A549 (cell line): ENCODE measurements at regions not wholly inside any gene's neighbourhood (a gene's known extent, or its start where the extent isn't known, plus 50 kb on each side); places are given as distances from the start of the nearest gene placed in this dataset.

Source experiments
- ATAC-seq, 2 experiments: fragments of 200-7000 bp in 1 of 2; fragments of >200 bp in 1 of 2; cut with Nextera tagmentation in 1 of 2; cut with Tn5 transposase in 1 of 2; 3 replicates each; pipeline versions ENCODE4 v1.8.0 to v1.9.1; 2018 to 2020; ENCODE audit warnings: mild to moderate bottlenecking in 1 of 2, moderate library complexity in 1 of 2
- CTCF ChIA-PET: fragments of 300-600 bp; sonication (Branson Sonifier 250); formaldehyde crosslinking; extraction: SDS; loops from one replicate; lab custom pipeline; 2021; ENCODE audit warnings: antibody characterized with exemption, inconsistent platforms; lab: Yijun Ruan, JAX
- POLR2A ChIA-PET: fragments of 350-600 bp; formaldehyde crosslinking; extraction: SDS; loops from one replicate; lab custom pipeline; 2021; ENCODE audit warnings: antibody characterized with exemption, inconsistent platforms; lab: Yijun Ruan, JAX
- DNase-seq, 2 experiments: peaks; one replicate each; pipeline versions ENCODE4 v3.0.0 to v3.0.0-alpha.2; 2011 to 2016; ENCODE audit warnings: low read depth in 1 of 2, low spot score in 1 of 2
- FAIRE-seq: peaks from 2 replicates; lab custom pipeline; 2011; peaks lifted over from hg19 to GRCh38; lab: Jason Lieb, UNC
- H3K27ac ChIP-seq, 2 experiments: fragments of >200 bp; sonication (Bioruptor Twin); formaldehyde crosslinking; 3 replicates each; pipeline ENCODE4 v1.5.1; 2016 to 2017
- H3K4me1 ChIP-seq: fragments of >200 bp; sonication (Bioruptor Twin); formaldehyde crosslinking; 3 replicates; pipeline ENCODE4 v1.6.1; 2016
- H3K4me2 ChIP-seq: fragments of >200 bp; sonication (Bioruptor Twin); formaldehyde crosslinking; 3 replicates; pipeline ENCODE4 v1.6.1; 2016
- H3K4me3 ChIP-seq: fragments of >200 bp; sonication (Bioruptor Twin); formaldehyde crosslinking; 3 replicates; pipeline ENCODE4 v1.5.1; 2016
- H3K9me3 ChIP-seq: fragments of >200 bp; sonication (Bioruptor Twin); formaldehyde crosslinking; 3 replicates; pipeline ENCODE4 v1.6.1; 2016
- CHD2 ChIP-seq: fragments of 150-350 bp; IDR thresholded peaks from 2 replicates; pipeline ENCODE4 v1.6.1; 2014; ENCODE audit warnings: low read length; ENCODE audit not compliant: partially characterized antibody
- CHD4 ChIP-seq: fragments of 200-600 bp; sonication (generic); IDR thresholded peaks from 2 replicates; pipeline ENCODE4 v1.6.1; 2016; ENCODE audit warnings: antibody characterized with exemption, mild to moderate bottlenecking, borderline replicate concordance
- EHMT2 ChIP-seq: fragments of 200-600 bp; sonication (generic); IDR thresholded peaks from 2 replicates; pipeline ENCODE4 v1.6.1; 2016; ENCODE audit warnings: antibody characterized with exemption, low read depth, mild to moderate bottlenecking, moderate library complexity
- FOSB ChIP-seq: fragments of 250-450 bp; sonication (Bioruptor Pico); IDR thresholded peaks from 2 replicates; pipeline ENCODE4 v1.5.0; 2020; ENCODE audit warnings: mild to moderate bottlenecking, moderate library complexity
- FOSL2 ChIP-seq, 2 experiments: fragments of 450-650 bp in 1 of 2; fragments of >200 bp in 1 of 2; sonication (Bioruptor Twin) in 1 of 2; formaldehyde crosslinking; IDR thresholded peaks; 2 replicates each; pipeline versions ENCODE4 v1.5.0 to v1.6.1; 2016 to 2020; ENCODE audit warnings: mild to moderate bottlenecking in 1 of 2, moderate library complexity in 1 of 2
- GATA3 ChIP-seq: IDR thresholded peaks from 2 replicates; pipeline ENCODE4 v1.6.1; 2012; ENCODE audit warnings: borderline replicate concordance
- HEYL ChIP-seq: fragments of 250-450 bp; sonication (Bioruptor Pico); IDR thresholded peaks from 2 replicates; pipeline ENCODE4 v1.8.0; 2021; ENCODE audit warnings: mild to moderate bottlenecking, moderate library complexity
- JUN ChIP-seq, 2 experiments: fragments of >200 bp; sonication (Bioruptor Twin); formaldehyde crosslinking; IDR thresholded peaks; 2 replicates in 1 of 2; 3 replicates in 1 of 2; pipeline ENCODE4 v1.6.1; 2016 to 2017
- KDM1A ChIP-seq: fragments of 200-600 bp; sonication (generic); IDR thresholded peaks from 2 replicates; pipeline ENCODE4 v1.6.1; 2016; ENCODE audit warnings: low read depth, mild to moderate bottlenecking
- MAZ ChIP-seq: fragments of 150-350 bp; IDR thresholded peaks from 2 replicates; pipeline ENCODE4 v1.6.1; 2014; ENCODE audit warnings: antibody characterized with exemption, low read depth, low read length, borderline replicate concordance
- MYC ChIP-seq: IDR thresholded peaks from 2 replicates; pipeline ENCODE4 v1.6.1; 2012; ENCODE audit warnings: mild to moderate bottlenecking, inconsistent platforms, low read length, improper control_type of control experiment, borderline replicate concordance
- NPAS2 ChIP-seq: fragments of 250-450 bp; sonication (Bioruptor Pico); IDR thresholded peaks from 2 replicates; pipeline ENCODE4 v1.8.0; 2022; ENCODE audit warnings: mild to moderate bottlenecking, moderate library complexity, borderline replicate concordance
- POLR2AphosphoS2 ChIP-seq: conservative IDR thresholded peaks from 2 replicates; pipeline ENCODE4 v1.6.1; 2012; ENCODE audit warnings: low read length, improper control_type of control experiment, inconsistent platforms
- RCOR1 ChIP-seq: fragments of 150-350 bp; IDR thresholded peaks from 2 replicates; pipeline ENCODE4 v1.6.1; 2014; ENCODE audit warnings: antibody characterized with exemption, low read length, low read depth
- SMC3 ChIP-seq: fragments of >200 bp; sonication (Bioruptor Twin); formaldehyde crosslinking; IDR thresholded peaks from 3 replicates; pipeline ENCODE4 v1.6.1; 2018; ENCODE audit warnings: inconsistent platforms
- TFCP2L1 ChIP-seq: fragments of 250-450 bp; sonication (Bioruptor Pico); IDR thresholded peaks from 2 replicates; pipeline ENCODE4 v1.5.0; 2021; ENCODE audit warnings: mild to moderate bottlenecking
- TP53 ChIP-seq: fragments of 250-450 bp; sonication (Bioruptor Pico); IDR thresholded peaks from 2 replicates; pipeline ENCODE4 v1.5.0; 2021; ENCODE audit warnings: mild to moderate bottlenecking, moderate library complexity
- ZC3H11A ChIP-seq: fragments of 450-650 bp; IDR thresholded peaks from 2 replicates; pipeline ENCODE4 v1.6.1; 2014; ENCODE audit warnings: antibody characterized with exemption, mild to moderate bottlenecking
- ZNF302 ChIP-seq: fragments of 250-450 bp; sonication (Bioruptor Pico); IDR thresholded peaks from 2 replicates; pipeline ENCODE4 v1.9.0; 2021; ENCODE audit warnings: inconsistent platforms, mild to moderate bottlenecking, moderate library complexity
- ZSCAN20 ChIP-seq: fragments of 250-450 bp; sonication (Bioruptor Pico); IDR thresholded peaks from 2 replicates; pipeline ENCODE4 v1.8.0; 2022; ENCODE audit warnings: mild to moderate bottlenecking, moderate library complexity
- WGBS: methylation state at CpG from one replicate; pipeline ENCODE4 v1.1.6; 2017; ENCODE audit errors: missing lambda C conversion rate; 5-methylcytosine and 5-hydroxymethylcytosine counted together
- TF ChIP-seq, protein P1 (sequence below): fragments of >200 bp; sonication (Bioruptor Twin); formaldehyde crosslinking; IDR thresholded peaks from 3 replicates; pipeline ENCODE4 v1.5.1; 2016
- TF ChIP-seq, protein P2 (sequence below): fragments of >200 bp; sonication (Bioruptor Twin); formaldehyde crosslinking; IDR thresholded peaks from 3 replicates; pipeline ENCODE4 v1.6.1; 2016
- TF ChIP-seq, protein P3 (sequence below): IDR thresholded peaks from 2 replicates; pipeline ENCODE4 v1.6.1; 2012
- TF ChIP-seq, protein P4 (sequence below): IDR thresholded peaks from 2 replicates; pipeline ENCODE4 v1.6.1; 2012; ENCODE audit warnings: low read depth, borderline replicate concordance

DNA sequence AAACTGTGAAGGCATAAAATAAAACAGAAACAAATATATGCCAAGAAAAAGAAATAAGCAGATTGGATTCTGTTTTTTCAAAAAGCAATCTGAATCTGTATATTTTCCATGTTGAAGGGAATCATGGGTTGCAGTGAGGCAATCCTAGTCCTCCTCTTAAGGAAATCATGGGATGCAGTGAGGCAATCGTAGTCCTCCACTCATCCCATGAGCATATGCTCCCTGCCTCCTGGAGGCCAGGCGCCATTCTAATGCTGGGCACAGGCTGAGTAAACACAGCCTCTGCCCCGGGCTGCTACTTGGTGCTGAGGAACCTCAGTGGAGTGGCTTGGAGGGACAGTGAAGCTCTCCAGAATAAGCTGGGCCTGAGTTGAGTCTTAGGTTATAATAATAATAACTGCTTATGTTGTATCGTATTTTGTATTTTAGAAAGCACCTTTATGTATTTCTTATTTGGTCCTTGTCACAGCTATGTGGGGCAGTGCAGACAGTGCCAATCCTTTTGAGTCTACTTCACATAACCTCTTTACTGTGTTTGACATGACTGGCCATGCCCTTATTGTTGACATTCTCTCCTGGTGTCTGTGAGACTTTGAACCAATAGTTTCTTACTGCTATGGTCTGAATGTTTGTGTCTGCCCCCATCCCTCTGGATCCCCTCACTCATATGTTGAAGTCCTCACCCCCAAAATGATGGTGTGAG, 56.6 kb upstream of the CITED2 start:
- H3K4me3 ChIP-seq = no peak overlapping the region
- POLR2A ChIA-PET = no interaction called here
- H3K4me2 ChIP-seq = no peak overlapping the region
- H3K4me1 ChIP-seq = no peaks in the 10 kb centered on the region
- CTCF ChIA-PET = interaction anchor here (1.5 kb wide), 1 partner anchor 10 kb away, joined by 3 read pairs; no protein-coding TSS in a partner anchor
- FAIRE-seq (no peak), ATAC-seq (no peak), DNase-seq (no peak)
- no peak overlapping the region for H3K27ac ChIP-seq
- TF ChIP-seq CHD4 (no peak), FOSB (no peak), TP53 (CRISPR knock-in tag) (no peak), MAZ (no peak), CHD2 (no peak), HEYL (no peak), GATA3 (no peak)
- H3K9me3 ChIP-seq = no peaks in the 10 kb centered on the region
- 52% methylated on average over 3 of the region's 4 CpGs for WGBS

DNA sequence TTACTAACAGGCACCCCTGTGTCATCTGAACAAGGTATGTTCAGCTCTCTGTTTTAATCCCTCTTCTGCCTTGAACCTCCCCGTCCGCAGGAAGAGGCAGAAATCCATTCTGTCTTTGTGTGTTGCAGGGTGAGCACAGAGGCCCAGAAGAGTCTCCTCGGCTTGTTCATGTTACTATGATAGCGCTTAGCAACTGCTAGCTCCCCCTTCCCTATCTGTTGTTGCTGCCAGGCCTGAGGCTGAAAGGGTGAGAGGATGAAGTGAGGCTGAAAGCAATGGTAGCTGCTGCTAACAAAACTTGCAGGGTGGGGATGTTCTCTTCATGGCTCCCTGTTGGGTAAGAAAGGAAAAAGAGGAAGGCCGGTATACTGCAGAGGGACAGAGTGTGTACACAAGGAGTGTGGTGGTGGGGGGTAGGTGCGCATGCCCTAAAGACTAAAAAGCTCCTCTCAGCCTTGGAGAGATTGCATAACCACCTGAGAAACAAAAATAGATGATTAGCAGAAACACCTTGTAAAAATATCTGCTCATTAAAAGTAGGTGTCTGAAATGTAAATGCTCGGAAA, 55.2 kb upstream of the CITED2 start:
- Histone ChIP-seq H3K27ac (no peak overlapping the region), H3K9me3 (no peaks in the 10 kb centered on the region), H3K4me1 (no peaks in the 10 kb centered on the region), H3K4me2 (no peak overlapping the region), H3K4me3 (no peak overlapping the region)
- POLR2A ChIA-PET = no interaction called here
- DNase-seq = no peak
- no peak for ATAC-seq
- TF ChIP-seq KDM1A (no peak), ZSCAN20 (CRISPR knock-in tag) (no peak), JUN (IDR thresholded peaks at IDR 0.05) (no peak), EHMT2 (no peak), RCOR1 (no peak), SMC3 (no peak), NPAS2 (CRISPR knock-in tag) (no peak), POLR2AphosphoS2 (no peak), FOSL2 (IDR thresholded peaks at IDR 0.05) (no peak), FOSL2 (CRISPR knock-in tag; IDR thresholded peaks at IDR 0.05) (no peak), CHD4 (no peak), TFCP2L1 (CRISPR knock-in tag) (no peak), ZC3H11A (no peak), ZNF302 (no peak), MYC (no peak)
- TF ChIP-seq, protein P1, sequence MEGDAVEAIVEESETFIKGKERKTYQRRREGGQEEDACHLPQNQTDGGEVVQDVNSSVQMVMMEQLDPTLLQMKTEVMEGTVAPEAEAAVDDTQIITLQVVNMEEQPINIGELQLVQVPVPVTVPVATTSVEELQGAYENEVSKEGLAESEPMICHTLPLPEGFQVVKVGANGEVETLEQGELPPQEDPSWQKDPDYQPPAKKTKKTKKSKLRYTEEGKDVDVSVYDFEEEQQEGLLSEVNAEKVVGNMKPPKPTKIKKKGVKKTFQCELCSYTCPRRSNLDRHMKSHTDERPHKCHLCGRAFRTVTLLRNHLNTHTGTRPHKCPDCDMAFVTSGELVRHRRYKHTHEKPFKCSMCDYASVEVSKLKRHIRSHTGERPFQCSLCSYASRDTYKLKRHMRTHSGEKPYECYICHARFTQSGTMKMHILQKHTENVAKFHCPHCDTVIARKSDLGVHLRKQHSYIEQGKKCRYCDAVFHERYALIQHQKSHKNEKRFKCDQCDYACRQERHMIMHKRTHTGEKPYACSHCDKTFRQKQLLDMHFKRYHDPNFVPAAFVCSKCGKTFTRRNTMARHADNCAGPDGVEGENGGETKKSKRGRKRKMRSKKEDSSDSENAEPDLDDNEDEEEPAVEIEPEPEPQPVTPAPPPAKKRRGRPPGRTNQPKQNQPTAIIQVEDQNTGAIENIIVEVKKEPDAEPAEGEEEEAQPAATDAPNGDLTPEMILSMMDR = no peak
- TF ChIP-seq, protein P2, sequence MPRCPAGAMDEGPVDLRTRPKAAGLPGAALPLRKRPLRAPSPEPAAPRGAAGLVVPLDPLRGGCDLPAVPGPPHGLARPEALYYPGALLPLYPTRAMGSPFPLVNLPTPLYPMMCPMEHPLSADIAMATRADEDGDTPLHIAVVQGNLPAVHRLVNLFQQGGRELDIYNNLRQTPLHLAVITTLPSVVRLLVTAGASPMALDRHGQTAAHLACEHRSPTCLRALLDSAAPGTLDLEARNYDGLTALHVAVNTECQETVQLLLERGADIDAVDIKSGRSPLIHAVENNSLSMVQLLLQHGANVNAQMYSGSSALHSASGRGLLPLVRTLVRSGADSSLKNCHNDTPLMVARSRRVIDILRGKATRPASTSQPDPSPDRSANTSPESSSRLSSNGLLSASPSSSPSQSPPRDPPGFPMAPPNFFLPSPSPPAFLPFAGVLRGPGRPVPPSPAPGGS = no peak
- TF ChIP-seq, protein P3, sequence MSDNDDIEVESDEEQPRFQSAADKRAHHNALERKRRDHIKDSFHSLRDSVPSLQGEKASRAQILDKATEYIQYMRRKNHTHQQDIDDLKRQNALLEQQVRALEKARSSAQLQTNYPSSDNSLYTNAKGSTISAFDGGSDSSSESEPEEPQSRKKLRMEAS = no peak
- TF ChIP-seq, protein P4, sequence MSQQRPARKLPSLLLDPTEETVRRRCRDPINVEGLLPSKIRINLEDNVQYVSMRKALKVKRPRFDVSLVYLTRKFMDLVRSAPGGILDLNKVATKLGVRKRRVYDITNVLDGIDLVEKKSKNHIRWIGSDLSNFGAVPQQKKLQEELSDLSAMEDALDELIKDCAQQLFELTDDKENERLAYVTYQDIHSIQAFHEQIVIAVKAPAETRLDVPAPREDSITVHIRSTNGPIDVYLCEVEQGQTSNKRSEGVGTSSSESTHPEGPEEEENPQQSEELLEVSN = no peak
- CTCF ChIA-PET = no interaction called here
- WGBS = 90% methylated on average over 7 of the region's 7 CpGs
- no peak for FAIRE-seq
